GM19452 (cell line): ENCODE measurements at regions not wholly inside any gene's neighbourhood (a gene's known extent, or its start where the extent isn't known, plus 50 kb on each side); places are given as distances from the start of the nearest gene placed in this dataset.
"Not testable (repeated sequence)": the region's sequence is repeated elsewhere in the genome, so short reads cannot be mapped to it uniquely, and the experiment has no call there.

Experiments
- ATAC-seq: cut with Tn5 transposase; IDR thresholded peaks from one replicate; pipeline ENCODE4 v1.9.1; 2021; ENCODE audit not compliant: unreplicated experiment

- no peak for ATAC-seq
Measured at GRCh38 chr4:19285146-19285545, 966.6 kb upstream of the SLIT2 start.

- no peak for ATAC-seq
Measured at GRCh38 chr4:19278665-19279064, 973.0 kb upstream of the SLIT2 start.

GRCh38 chr4:19266566-19266965 lies 985.1 kb upstream of the SLIT2 start:
- no peak for ATAC-seq

- ATAC-seq: no peak
Measured at GRCh38 chr4:19262467-19262866, 989.2 kb upstream of the SLIT2 start.

- no peak for ATAC-seq
Measured at GRCh38 chr4:19260346-19260745, 991.4 kb upstream of the SLIT2 start.

GRCh38 chr4:19259920-19260319 lies 991.8 kb upstream of the SLIT2 start:
- no peak for ATAC-seq

GRCh38 chr4:19256823-19257222 lies 994.9 kb upstream of the SLIT2 start:
- ATAC-seq: no peak

GRCh38 chr4:19254486-19254885 lies 997.2 kb upstream of the SLIT2 start:
- ATAC-seq: no peak

- ATAC-seq: no peak
Measured at GRCh38 chr4:19248023-19248422, 1003.7 kb upstream of the SLIT2 start.

- no peak for ATAC-seq
Measured at GRCh38 chr4:19241895-19242294, 1009.8 kb upstream of the SLIT2 start.

- no peak for ATAC-seq
Measured at GRCh38 chr4:19239565-19239964, 1012.1 kb upstream of the SLIT2 start.

- ATAC-seq: no peak
Measured at GRCh38 chr4:19236473-19236872, 1015.2 kb upstream of the SLIT2 start.

- ATAC-seq: no peak
Measured at GRCh38 chr4:19230906-19231545, 1020.7 kb upstream of the SLIT2 start.

GRCh38 chr4:19227701-19228100 lies 1024.0 kb upstream of the SLIT2 start:
- no peak for ATAC-seq

- ATAC-seq: no peak
Measured at GRCh38 chr4:19224820-19225219, 1026.9 kb upstream of the SLIT2 start.

GRCh38 chr4:19216476-19216875 lies 1035.2 kb upstream of the SLIT2 start:
- ATAC-seq: no peak

- ATAC-seq: no peak
Measured at GRCh38 chr4:19214591-19215186, 1037.0 kb upstream of the SLIT2 start.

- ATAC-seq: no peak
Measured at GRCh38 chr4:19213388-19213787, 1038.3 kb upstream of the SLIT2 start.

GRCh38 chr4:19205853-19206252 lies 1045.9 kb upstream of the SLIT2 start:
- no peak for ATAC-seq

GRCh38 chr4:19197838-19198237 lies 1053.9 kb upstream of the SLIT2 start:
- ATAC-seq: not testable (repeated sequence)

- ATAC-seq: no peak
Measured at GRCh38 chr4:19195696-19196095, 1056.0 kb upstream of the SLIT2 start.

- ATAC-seq: no peak
Measured at GRCh38 chr4:19194672-19195071, 1057.0 kb upstream of the SLIT2 start.
